HuH-7.5 (cell line): ENCODE measurements at regions not wholly inside any gene's neighbourhood (a gene's known extent, or its start where the extent isn't known, plus 50 kb on each side); places are given as distances from the start of the nearest gene placed in this dataset.

ENCODE experiments used
- DNase-seq: peaks from one replicate; pipeline ENCODE4 v3.0.0; 2011; ENCODE audit warnings: low spot score

- DNase-seq = no peak
Measured at GRCh38 chr7:90078921-90079320, 75.3 kb upstream of the STEAP1 start.

- DNase-seq = peak; percentile 19
Measured at GRCh38 chr7:90081621-90082020, 72.6 kb upstream of the STEAP1 start.

- no peak for DNase-seq
Measured at GRCh38 chr7:90092506-90092905, 61.8 kb upstream of the STEAP1 start.

GRCh38 chr7:90094030-90094429 lies 60.2 kb upstream of the STEAP1 start:
- no peak for DNase-seq
